Adrenal gland (tissue), 5 donors: ENCODE measurements at regions not wholly inside any gene's neighbourhood (a gene's known extent, or its start where the extent isn't known, plus 50 kb on each side); places are given as distances from the start of the nearest gene placed in this dataset.

ENCODE experiments used
- POLR2A ChIP-seq, 2 donors: fragments of 450-650 bp; IDR thresholded peaks; one replicate each; pipeline ENCODE4 v1.6.1; 2017; ENCODE audit warnings: antibody characterized with exemption in 2 of 2, mild to moderate bottlenecking in 2 of 2, moderate library complexity in 1 of 2
- TF ChIP-seq, protein P1 (sequence below), 6 experiments: fragments of 450-650 bp in 4 of 6; fragments of 200-600 bp in 2 of 6; sonication (generic) in 1 of 6; IDR thresholded peaks; 1 replicate in 5 of 6; 2 replicates in 1 of 6; pipeline versions ENCODE4 v1.5.1 to v1.8.0; 2016 to 2021; ENCODE audit warnings: antibody characterized with exemption in 6 of 6, mild to moderate bottlenecking in 2 of 6, moderate library complexity in 1 of 6
- donor health status: DM: no; HTN: no; CAD: no.

DNA sequence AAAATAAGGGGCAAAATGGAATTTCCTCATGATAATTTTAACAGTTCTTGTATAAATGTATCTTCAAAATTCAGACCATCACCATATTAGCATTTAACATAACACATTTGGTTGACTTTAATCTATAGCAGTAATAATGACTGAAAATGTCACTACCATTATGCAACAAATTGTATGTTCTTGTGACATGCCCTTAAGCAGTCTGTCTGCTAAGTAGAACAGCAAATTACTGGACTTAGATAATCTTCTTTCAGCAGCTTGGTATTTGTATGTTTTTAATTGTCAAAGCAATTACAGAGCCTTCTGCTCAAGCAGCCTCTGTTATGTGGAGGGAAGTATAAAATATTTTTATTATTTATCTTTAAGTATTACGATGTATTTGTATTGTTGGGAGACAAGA, 214.3 kb upstream of the NXPH2 start:
- no peak for TF ChIP-seq POLR2A (IDR thresholded peaks at IDR 0.05)
- TF ChIP-seq, protein P1, sequence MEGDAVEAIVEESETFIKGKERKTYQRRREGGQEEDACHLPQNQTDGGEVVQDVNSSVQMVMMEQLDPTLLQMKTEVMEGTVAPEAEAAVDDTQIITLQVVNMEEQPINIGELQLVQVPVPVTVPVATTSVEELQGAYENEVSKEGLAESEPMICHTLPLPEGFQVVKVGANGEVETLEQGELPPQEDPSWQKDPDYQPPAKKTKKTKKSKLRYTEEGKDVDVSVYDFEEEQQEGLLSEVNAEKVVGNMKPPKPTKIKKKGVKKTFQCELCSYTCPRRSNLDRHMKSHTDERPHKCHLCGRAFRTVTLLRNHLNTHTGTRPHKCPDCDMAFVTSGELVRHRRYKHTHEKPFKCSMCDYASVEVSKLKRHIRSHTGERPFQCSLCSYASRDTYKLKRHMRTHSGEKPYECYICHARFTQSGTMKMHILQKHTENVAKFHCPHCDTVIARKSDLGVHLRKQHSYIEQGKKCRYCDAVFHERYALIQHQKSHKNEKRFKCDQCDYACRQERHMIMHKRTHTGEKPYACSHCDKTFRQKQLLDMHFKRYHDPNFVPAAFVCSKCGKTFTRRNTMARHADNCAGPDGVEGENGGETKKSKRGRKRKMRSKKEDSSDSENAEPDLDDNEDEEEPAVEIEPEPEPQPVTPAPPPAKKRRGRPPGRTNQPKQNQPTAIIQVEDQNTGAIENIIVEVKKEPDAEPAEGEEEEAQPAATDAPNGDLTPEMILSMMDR (IDR thresholded peaks at IDR 0.05) = no peak
